Stomach (tissue), 8 donors: ENCODE measurements at regions not wholly inside any gene's neighbourhood (a gene's known extent, or its start where the extent isn't known, plus 50 kb on each side); places are given as distances from the start of the nearest gene placed in this dataset.

Experiments used
- DNase-seq, 2 donors: peaks; one replicate each; pipeline versions ENCODE4 v3.0.0 to v3.0.0-alpha.2; 2013 to 2019
- H3K27ac ChIP-seq, 5 donors: fragments of 200-600 bp in 4 of 5; sonication (generic) in 4 of 5; one replicate each; pipeline ENCODE4 v1.5.1; 2013 to 2019; ENCODE audit warnings: mild to moderate bottlenecking in 1 of 5, moderate library complexity in 1 of 5
- H3K27me3 ChIP-seq, 3 donors: fragments of 200-600 bp; sonication (generic); one replicate each; pipeline ENCODE4 v1.5.1; 2017 to 2019; ENCODE audit warnings: mixed run types in 1 of 3
- H3K36me3 ChIP-seq, 4 donors: fragments of 200-600 bp; sonication (generic); 1 replicate in 3 of 4; 2 replicates in 1 of 4; pipeline ENCODE4 v1.5.1; 2016 to 2019
- H3K4me1 ChIP-seq, 4 donors: fragments of 200-600 bp; sonication (generic); one replicate each; pipeline ENCODE4 v1.5.1; 2016 to 2019
- H3K4me3 ChIP-seq, 4 donors: fragments of 200-600 bp; sonication (generic) in 3 of 4; one replicate each; pipeline ENCODE4 v1.5.1; 2016 to 2019; ENCODE audit warnings: mild to moderate bottlenecking in 1 of 4
- H3K9me3 ChIP-seq, 4 donors: fragments of 200-600 bp; sonication (generic); one replicate each; pipeline ENCODE4 v1.5.1; 2016 to 2019
- EP300 ChIP-seq: sonication (generic); formaldehyde crosslinking; IDR thresholded peaks from one replicate; pipeline ENCODE4 v1.6.1; 2017; ENCODE audit warnings: antibody characterized with exemption
- POLR2A ChIP-seq, 4 donors: fragments of 450-650 bp; IDR thresholded peaks; one replicate each; pipeline ENCODE4 v1.6.1; 2016; ENCODE audit warnings: antibody characterized with exemption in 4 of 4, control low read depth in 2 of 4, mild to moderate bottlenecking in 1 of 4, moderate library complexity in 1 of 4
- POLR2AphosphoS5 ChIP-seq, 3 donors: sonication (generic); formaldehyde crosslinking; IDR thresholded peaks; one replicate each; pipeline ENCODE4 v1.6.1; 2016; ENCODE audit warnings: antibody characterized with exemption in 3 of 3
- WGBS, 5 donors: extraction: QIAGEN DNeasy Blood & Tissue Kit in 3 of 5; methylation state at CpG; one replicate each; pipeline versions ENCODE4 v1.1.5 to v1.1.7; 2013 to 2018; 5-methylcytosine and 5-hydroxymethylcytosine counted together
- intact Hi-C: fragments of 100-400 bp; cut with DNase I; formaldehyde crosslinking; loops from one replicate; pipeline ENCODE4 v1.15.1; 2023; ENCODE audit warnings: low total_unique reads
- TF ChIP-seq, protein P1 (sequence below), 7 experiments: fragments of 450-650 bp in 4 of 7; fragments of 200-600 bp in 3 of 7; sonication (generic) in 3 of 7; IDR thresholded peaks; one replicate each; pipeline ENCODE4 v1.5.1; 2016 to 2019; ENCODE audit warnings: antibody characterized with exemption in 7 of 7, control low read depth in 2 of 7, mild to moderate bottlenecking in 1 of 7
- donor health status: healthy with polysubstance abuse.
- donor health status: Bipolar disorder and iron deficiency.
- donor health status: healthy.

DNA sequence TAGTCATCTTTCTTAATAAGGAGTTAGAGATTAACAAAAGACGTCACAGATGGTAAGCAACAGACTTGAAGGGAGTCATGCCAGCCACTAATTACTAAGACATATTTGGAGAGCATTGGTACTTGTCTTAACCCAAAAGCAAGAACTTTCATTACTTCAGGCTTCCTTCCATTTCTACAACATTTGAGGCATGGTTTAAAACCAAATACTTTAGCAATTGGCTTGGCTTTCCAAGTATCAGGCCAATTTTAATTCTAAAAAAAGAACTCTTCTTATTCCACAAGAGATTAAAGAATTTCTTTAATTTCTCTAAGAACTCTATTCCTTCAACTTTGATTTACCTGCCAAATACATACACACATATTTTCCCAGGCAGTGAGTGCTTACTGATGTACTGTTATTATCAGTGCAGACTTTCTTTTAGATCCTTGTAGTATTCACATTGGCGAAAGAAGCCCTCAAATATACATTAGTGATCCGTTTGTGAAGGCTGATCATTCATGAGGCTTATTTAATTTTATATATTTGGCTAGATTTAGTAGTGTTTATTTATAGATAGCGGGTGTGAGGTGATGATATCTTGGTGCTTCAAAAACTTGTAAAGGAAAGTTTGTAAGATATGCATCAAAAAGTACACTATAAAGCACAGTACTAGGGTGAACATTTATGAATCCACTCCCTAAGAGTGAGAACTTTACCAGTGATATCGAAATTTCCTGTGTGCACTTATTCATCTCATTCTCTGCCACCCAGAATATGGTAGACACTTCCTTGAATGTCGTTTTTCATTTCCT is 229.2 kb downstream of the MFSD1 start:
- intact Hi-C loops: no loop called here
- 49 to 60% (median 53%) methylated on average over 6 of the region's 6 CpGs for WGBS, 5 donors
- Histone ChIP-seq H3K4me1 (no peaks in the 10 kb centered on the region), H3K9me3 (peaks cover 0 to 5% (median 0%) of the 10 kb centered on the region in 4 donors), H3K27me3 (no peaks in the 10 kb centered on the region), H3K36me3 (no peaks in the 10 kb centered on the region), H3K27ac (no peak overlapping the region), H3K4me3 (no peak overlapping the region)
- TF ChIP-seq, protein P1, sequence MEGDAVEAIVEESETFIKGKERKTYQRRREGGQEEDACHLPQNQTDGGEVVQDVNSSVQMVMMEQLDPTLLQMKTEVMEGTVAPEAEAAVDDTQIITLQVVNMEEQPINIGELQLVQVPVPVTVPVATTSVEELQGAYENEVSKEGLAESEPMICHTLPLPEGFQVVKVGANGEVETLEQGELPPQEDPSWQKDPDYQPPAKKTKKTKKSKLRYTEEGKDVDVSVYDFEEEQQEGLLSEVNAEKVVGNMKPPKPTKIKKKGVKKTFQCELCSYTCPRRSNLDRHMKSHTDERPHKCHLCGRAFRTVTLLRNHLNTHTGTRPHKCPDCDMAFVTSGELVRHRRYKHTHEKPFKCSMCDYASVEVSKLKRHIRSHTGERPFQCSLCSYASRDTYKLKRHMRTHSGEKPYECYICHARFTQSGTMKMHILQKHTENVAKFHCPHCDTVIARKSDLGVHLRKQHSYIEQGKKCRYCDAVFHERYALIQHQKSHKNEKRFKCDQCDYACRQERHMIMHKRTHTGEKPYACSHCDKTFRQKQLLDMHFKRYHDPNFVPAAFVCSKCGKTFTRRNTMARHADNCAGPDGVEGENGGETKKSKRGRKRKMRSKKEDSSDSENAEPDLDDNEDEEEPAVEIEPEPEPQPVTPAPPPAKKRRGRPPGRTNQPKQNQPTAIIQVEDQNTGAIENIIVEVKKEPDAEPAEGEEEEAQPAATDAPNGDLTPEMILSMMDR (IDR thresholded peaks at IDR 0.05): no peak
- TF ChIP-seq POLR2AphosphoS5 (IDR thresholded peaks at IDR 0.05) (no peak), EP300 (no peak), POLR2A (IDR thresholded peaks at IDR 0.05) (no peak)
- no peak for DNase-seq

DNA sequence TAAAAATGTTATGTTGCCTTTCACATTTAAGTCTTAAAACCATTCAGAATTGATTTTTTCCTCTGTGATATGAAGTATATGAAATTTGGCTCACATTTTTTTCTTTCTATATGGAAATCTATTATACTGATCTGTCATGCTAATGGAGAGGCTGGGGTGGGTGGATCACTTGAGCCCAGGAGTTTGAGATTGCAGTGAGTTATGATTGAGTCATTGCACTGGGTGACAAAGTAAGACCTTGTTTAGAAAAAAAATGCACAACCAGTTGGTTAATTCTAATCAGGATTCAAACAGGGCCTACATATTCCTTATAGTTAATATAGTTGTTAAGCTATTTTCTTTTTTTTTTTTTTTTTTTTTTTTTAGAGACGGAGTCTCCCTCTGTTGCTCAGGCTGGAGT is 230.5 kb downstream of the MFSD1 start:
- H3K4me1 ChIP-seq: no peaks in the 10 kb centered on the region
- 100% methylated on average over 1 of the region's 1 CpG for WGBS, 5 donors
- H3K36me3 ChIP-seq: no peaks in the 10 kb centered on the region
- H3K27ac ChIP-seq: no peak overlapping the region
- intact Hi-C loops: no loop called here
- no peak overlapping the region for H3K4me3 ChIP-seq
- TF ChIP-seq, protein P1 (IDR thresholded peaks at IDR 0.05): no peak
- TF ChIP-seq EP300: no peak
- TF ChIP-seq POLR2A (IDR thresholded peaks at IDR 0.05): no peak
- no peak for TF ChIP-seq POLR2AphosphoS5 (IDR thresholded peaks at IDR 0.05)
- H3K9me3 ChIP-seq: peaks cover 0 to 5% (median 0%) of the 10 kb centered on the region in 4 donors
- H3K27me3 ChIP-seq: no peaks in the 10 kb centered on the region
- DNase-seq: no peak

DNA sequence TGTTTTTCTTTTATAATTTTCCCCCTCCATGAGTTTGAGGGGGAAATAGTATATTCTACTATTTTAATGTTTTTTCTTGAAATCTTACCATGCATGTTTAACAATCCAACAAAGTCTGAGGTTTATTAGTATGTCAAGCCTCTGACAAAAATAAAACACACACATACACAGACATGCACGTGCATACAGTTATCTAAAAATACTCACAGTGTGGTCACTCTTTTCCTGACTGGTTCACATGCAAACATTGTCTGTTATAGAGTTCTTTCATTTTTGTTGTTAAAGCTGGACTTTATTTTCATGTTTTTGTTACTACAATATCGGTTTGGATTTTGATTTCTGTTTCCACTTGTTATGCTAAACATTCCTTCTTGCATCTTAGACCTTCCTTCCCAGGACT is 236.6 kb downstream of the MFSD1 start:
- Histone ChIP-seq H3K27ac (no peak overlapping the region), H3K36me3 (no peaks in the 10 kb centered on the region), H3K9me3 (peaks cover 0 to 5% (median 0%) of the 10 kb centered on the region in 4 donors), H3K4me1 (no peaks in the 10 kb centered on the region), H3K27me3 (no peaks in the 10 kb centered on the region), H3K4me3 (no peak overlapping the region)
- intact Hi-C loops: no loop called here
- 46 to 60% (median 48%) methylated on average over 2 of the region's 2 CpGs for WGBS, 5 donors
- no peak for DNase-seq
- TF ChIP-seq POLR2AphosphoS5 (IDR thresholded peaks at IDR 0.05) (no peak), POLR2A (IDR thresholded peaks at IDR 0.05) (no peak)
- TF ChIP-seq, protein P1 (IDR thresholded peaks at IDR 0.05): no peak

DNA sequence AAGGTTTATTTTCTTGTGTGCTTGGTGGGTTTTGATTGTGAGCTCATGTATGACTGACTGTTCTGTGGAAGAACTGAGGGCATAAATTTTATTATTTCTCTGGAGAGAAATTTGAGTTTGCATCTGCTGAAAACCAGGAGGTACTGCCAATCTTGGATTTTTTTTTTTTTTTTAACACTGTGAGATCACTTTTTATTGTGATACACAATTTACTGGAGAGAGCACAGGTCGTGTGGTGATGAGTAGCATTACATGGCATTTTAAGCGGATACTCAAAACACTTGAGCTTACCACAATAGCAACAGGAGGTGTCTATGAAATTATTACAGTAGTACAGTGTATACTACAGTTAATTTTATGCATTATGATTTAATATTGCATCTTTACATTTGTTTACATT is 237.4 kb downstream of the MFSD1 start:
- Histone ChIP-seq H3K4me3 (no peak overlapping the region), H3K36me3 (no peaks in the 10 kb centered on the region), H3K27me3 (no peaks in the 10 kb centered on the region), H3K9me3 (peaks cover 0 to 4% (median 0%) of the 10 kb centered on the region in 4 donors), H3K27ac (no peak overlapping the region), H3K4me1 (no peaks in the 10 kb centered on the region)
- intact Hi-C loops: no loop called here
- DNase-seq: no peak
- TF ChIP-seq, protein P1 (IDR thresholded peaks at IDR 0.05): no peak
- TF ChIP-seq EP300 (no peak), POLR2A (IDR thresholded peaks at IDR 0.05) (no peak), POLR2AphosphoS5 (IDR thresholded peaks at IDR 0.05) (no peak)
- WGBS, 5 donors: 53 to 62% (median 58%) methylated on average over 2 of the region's 2 CpGs
